HL-60/S4 treated with retinoic acid at 250 ng/mL for 4 days and 3 days (cell line): ENCODE measurements at regions not wholly inside any gene's neighbourhood (a gene's known extent, or its start where the extent isn't known, plus 50 kb on each side); places are given as distances from the start of the nearest gene placed in this dataset.
"Not testable (repeated sequence)": the region's sequence is repeated elsewhere in the genome, so short reads cannot be mapped to it uniquely, and the experiment has no call there.

ENCODE experiments used
- in situ Hi-C: fragments of 300-500 bp; cut with MboI; formaldehyde crosslinking; loops from 2 replicates; pipeline ENCODE4 v1.7.0; 2022; ENCODE audit warnings: low sequenced_read_pairs

- in situ Hi-C loops = no loop called here
Measured at GRCh38 chr5:152456815-152457443, 51.9 kb upstream of the NMUR2 start.

GRCh38 chr5:152462021-152462721 lies 57.1 kb upstream of the NMUR2 start:
- in situ Hi-C loops = no loop called here

GRCh38 chr5:152464048-152464447 lies 59.0 kb upstream of the NMUR2 start:
- in situ Hi-C loops = no loop called here

- in situ Hi-C loops = no loop called here
Measured at GRCh38 chr5:152465140-152465539, 60.1 kb upstream of the NMUR2 start.

GRCh38 chr5:152466085-152466745 lies 61.1 kb upstream of the NMUR2 start:
- in situ Hi-C loops = no loop called here

- in situ Hi-C loops = no loop called here
Measured at GRCh38 chr5:152470167-152470566, 65.1 kb upstream of the NMUR2 start.

GRCh38 chr5:152472083-152472482 lies 67.0 kb upstream of the NMUR2 start:
- in situ Hi-C loops = no loop called here

- in situ Hi-C loops = no loop called here
Measured at GRCh38 chr5:152474961-152475360, 69.9 kb upstream of the NMUR2 start.

GRCh38 chr5:152477536-152477935 lies 72.5 kb upstream of the NMUR2 start:
- in situ Hi-C loops = no loop called here

GRCh38 chr5:152479866-152480265 lies 74.8 kb upstream of the NMUR2 start:
- in situ Hi-C loops = not testable (repeated sequence)

GRCh38 chr5:152480677-152481076 lies 75.6 kb upstream of the NMUR2 start:
- in situ Hi-C loops = not testable (repeated sequence)

- in situ Hi-C loops = no loop called here
Measured at GRCh38 chr5:152487130-152487529, 82.1 kb upstream of the NMUR2 start.

- in situ Hi-C loops = no loop called here
Measured at GRCh38 chr5:152488869-152489268, 83.8 kb upstream of the NMUR2 start.

GRCh38 chr5:152499814-152500535 lies 94.9 kb upstream of the NMUR2 start:
- in situ Hi-C loops = no loop called here

- in situ Hi-C loops = no loop called here
Measured at GRCh38 chr5:152501294-152501693, 96.2 kb upstream of the NMUR2 start.

GRCh38 chr5:152503206-152503605 lies 98.1 kb upstream of the NMUR2 start:
- in situ Hi-C loops = no loop called here

GRCh38 chr5:152505442-152506042 lies 100.5 kb upstream of the NMUR2 start:
- in situ Hi-C loops = no loop called here

GRCh38 chr5:152511120-152511519 lies 106.0 kb upstream of the NMUR2 start:
- in situ Hi-C loops = no loop called here

GRCh38 chr5:152511531-152512132 lies 106.6 kb upstream of the NMUR2 start:
- in situ Hi-C loops = no loop called here

GRCh38 chr5:152514827-152515397 lies 109.8 kb upstream of the NMUR2 start:
- in situ Hi-C loops = no loop called here
